Cardiac fibroblast (primary cell): ENCODE measurements at regions not wholly inside any gene's neighbourhood (a gene's known extent, or its start where the extent isn't known, plus 50 kb on each side); places are given as distances from the start of the nearest gene placed in this dataset.

Experiments
- DNase-seq, 2 donors: peaks; one replicate each; pipeline versions ENCODE4 v3.0.0 to v3.0.0-alpha.2; 2010; ENCODE audit warnings: low read depth in 2 of 2
- H3K4me3 ChIP-seq, 2 donors: replicated peaks in 1 of 2; 1 replicate in 1 of 2; 2 replicates in 1 of 2; pipeline ENCODE4 v1.5.1; 2011; ENCODE audit warnings: low read depth in 2 of 2, low read length in 2 of 2, mild to moderate bottlenecking in 2 of 2, moderate library complexity in 1 of 2
- CTCF ChIP-seq: IDR thresholded peaks from one replicate; pipeline ENCODE4 v1.5.1; 2011; ENCODE audit warnings: low read depth, mild to moderate bottlenecking, low read length, inconsistent platforms

- no peak overlapping the region for H3K4me3 ChIP-seq
- no peak for TF ChIP-seq CTCF
- no peak for DNase-seq
Observed at GRCh38 chr1:222443566-222443965, 104.3 kb downstream of the HHIPL2 start.

- TF ChIP-seq CTCF, result no peak
- no peak overlapping the region for H3K4me3 ChIP-seq
- peak in 1 of 2 donors; percentile 9 for DNase-seq
Observed at GRCh38 chr1:222441066-222441465, 106.8 kb downstream of the HHIPL2 start.

- no peak for TF ChIP-seq CTCF
- DNase-seq, result no peak
Observed at GRCh38 chr1:222424826-222425225, 123.1 kb downstream of the HHIPL2 start.

GRCh38 chr1:222421380-222421779, 126.5 kb downstream of the HHIPL2 start:
- DNase-seq, result no peak
- TF ChIP-seq CTCF, result no peak
- no peak overlapping the region for H3K4me3 ChIP-seq

More at GRCh38 chr1:222424826-222425225, 123.1 kb downstream of the HHIPL2 start:
- H3K4me3 ChIP-seq, result no peak overlapping the region

GRCh38 chr1:222420633-222421032, 127.3 kb downstream of the HHIPL2 start:
- H3K4me3 ChIP-seq, result no peak overlapping the region
- TF ChIP-seq CTCF, result no peak
- no peak for DNase-seq

- H3K4me3 ChIP-seq, result no peak overlapping the region
- no peak for DNase-seq
- TF ChIP-seq CTCF, result no peak
Observed at GRCh38 chr1:222418654-222419053, 129.2 kb downstream of the HHIPL2 start.

GRCh38 chr1:222417264-222417663, 130.6 kb downstream of the HHIPL2 start:
- TF ChIP-seq CTCF, result no peak
- no peak for DNase-seq
- H3K4me3 ChIP-seq, result no peak overlapping the region
